ELF-1 (cell line): ENCODE measurements at regions not wholly inside any gene's neighbourhood (a gene's known extent, or its start where the extent isn't known, plus 50 kb on each side); places are given as distances from the start of the nearest gene placed in this dataset.

Source experiments
- DNase-seq: peaks from one replicate; pipeline ENCODE4 v3.0.0-alpha.2; 2016; ENCODE audit warnings: low read depth, low spot score

DNA sequence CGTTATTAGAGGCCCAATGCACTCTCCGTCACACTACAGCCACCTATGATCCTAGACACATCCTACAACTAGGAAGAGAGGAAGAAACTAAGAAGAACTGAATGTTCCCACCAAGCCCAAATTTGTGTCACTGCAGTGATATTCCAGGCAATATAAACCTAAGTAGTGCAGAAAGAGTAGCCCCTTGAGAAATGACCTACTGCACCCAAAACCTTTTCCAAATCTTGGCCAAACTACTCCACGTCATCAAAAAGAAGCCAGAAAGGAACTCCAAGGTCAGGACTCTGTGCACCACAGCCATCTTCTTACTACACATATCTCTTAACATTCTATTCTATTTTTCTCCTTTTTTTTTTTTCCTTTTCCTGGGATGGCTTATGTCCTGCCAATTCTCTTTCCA lies 60.2 kb downstream of the ADAMTS1 start:
- no peak for DNase-seq

DNA sequence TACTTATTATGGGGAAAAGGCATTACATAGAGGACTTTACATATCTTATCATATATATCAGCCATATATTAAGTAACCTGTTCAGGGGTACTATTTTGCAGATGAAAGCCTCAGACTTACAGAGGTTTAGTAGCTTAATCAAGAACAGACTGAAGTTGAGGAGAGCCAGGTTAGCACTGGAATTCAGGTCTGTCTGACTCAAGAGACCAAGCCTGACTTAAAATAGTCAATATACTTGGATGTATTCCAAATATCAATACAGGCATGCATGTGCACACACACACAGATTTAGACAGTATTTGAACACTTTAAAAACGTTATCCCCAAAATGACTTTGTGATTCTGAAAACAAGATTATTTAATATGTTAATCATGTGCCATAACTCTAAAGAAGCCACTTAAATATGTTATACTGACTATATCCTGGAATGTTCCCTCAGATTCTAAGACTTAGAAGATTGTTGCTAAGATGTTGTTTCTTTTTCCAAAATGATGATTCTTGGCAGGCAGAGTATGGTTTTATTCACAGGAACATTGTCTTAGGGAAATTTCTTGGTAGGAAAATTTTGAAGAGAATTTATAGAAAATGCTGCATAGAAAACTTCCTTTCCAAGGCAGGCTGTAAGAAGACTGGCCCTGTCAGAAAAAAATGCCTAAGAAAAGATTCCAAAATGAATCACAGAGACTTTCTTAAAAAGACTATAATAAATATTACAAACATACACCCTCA lies 61.6 kb downstream of the ADAMTS1 start:
- no peak for DNase-seq

- no peak for DNase-seq
Measured at GRCh38 chr21:26782747-26783146, 62.5 kb downstream of the ADAMTS1 start.

DNA sequence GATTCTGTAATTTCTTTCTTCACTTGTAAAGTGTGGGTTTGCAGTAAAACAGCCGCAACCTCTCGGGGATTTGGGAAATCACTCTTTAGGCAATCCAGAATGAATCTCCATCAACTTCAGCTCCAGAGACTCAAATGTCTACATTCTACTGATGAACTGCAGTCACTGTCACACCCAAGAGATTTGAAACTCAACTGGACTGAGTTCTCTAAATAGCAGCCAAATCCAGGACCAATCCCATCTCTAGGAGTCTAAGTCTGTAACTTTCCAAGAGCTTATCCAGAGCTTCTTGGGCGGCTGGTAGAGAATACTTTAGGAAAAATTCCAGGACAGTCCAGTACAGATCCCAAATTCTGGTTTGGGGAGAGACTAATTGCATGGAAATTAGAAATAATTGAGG lies 62.9 kb downstream of the ADAMTS1 start:
- DNase-seq = no peak

DNA sequence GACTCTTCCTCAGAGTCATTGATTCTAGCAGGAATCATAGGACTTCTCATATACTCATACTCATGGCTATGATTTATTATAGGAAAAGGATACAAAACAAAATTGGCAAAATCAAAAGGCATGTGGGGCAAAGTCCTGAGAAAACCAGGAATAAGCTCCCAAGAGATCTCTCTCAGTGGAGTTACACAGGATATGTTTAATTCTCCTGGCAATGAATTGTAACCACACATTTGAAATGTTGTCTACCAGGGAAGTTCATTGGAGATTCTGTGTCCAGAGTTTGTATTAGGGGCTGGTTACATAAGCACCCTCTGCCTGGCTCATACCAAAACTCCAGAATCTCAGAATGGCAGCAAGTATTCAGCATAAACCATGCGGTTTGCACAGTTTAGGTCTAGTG lies 63.9 kb downstream of the ADAMTS1 start:
- no peak for DNase-seq

DNA sequence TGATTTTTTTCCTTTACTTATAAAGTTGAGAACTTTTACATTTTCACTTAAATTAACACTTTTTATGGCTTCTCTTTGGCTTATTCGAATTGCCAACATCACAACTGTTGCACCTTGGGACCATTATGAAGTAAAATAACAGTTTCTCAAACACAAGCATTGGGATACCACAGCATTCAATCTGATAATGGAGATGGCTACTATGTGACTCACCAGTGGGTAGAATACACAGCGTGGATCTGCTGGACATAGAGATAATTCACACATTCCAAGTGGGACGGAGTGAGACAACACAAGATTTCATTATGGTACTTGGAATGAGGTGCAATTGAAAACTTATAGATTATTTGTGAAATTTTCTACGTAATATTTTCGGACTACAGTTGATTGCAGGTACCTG lies 68.0 kb downstream of the ADAMTS1 start:
- no peak for DNase-seq

DNA sequence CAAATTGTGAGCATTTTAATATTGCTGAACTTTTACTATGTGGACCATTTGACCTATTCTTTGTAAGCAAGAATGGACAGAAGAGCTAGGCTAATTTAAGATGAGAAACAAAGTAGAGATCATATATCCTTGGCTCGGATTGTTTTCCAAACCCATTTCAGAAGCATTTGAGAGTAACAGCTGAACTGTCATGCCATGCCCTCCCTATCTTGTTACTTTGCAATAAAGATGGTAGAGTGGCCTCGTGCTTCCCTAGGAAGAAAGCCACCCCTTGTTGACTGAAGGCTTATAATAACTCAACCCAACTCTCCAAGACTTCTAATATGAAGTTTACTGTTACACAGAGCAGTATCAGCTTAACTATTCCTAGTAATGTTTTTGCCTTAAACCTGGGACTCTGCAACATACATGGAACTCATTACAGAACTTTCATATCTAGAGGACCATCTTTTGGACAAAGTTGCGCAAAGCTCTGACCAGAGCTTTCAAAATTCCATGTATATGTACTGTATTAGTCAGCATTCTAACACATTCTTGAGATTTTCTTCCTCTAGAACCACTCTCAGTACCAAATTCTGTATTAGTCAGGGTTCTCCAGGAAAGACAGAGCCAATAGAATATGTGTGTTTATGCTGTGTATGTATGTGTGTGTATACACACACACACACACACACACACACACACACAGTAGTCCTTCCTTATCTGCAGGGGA lies 68.7 kb downstream of the ADAMTS1 start:
- no peak for DNase-seq

- DNase-seq = no peak
Measured at GRCh38 chr21:26773058-26773457, 72.2 kb downstream of the ADAMTS1 start.

DNA sequence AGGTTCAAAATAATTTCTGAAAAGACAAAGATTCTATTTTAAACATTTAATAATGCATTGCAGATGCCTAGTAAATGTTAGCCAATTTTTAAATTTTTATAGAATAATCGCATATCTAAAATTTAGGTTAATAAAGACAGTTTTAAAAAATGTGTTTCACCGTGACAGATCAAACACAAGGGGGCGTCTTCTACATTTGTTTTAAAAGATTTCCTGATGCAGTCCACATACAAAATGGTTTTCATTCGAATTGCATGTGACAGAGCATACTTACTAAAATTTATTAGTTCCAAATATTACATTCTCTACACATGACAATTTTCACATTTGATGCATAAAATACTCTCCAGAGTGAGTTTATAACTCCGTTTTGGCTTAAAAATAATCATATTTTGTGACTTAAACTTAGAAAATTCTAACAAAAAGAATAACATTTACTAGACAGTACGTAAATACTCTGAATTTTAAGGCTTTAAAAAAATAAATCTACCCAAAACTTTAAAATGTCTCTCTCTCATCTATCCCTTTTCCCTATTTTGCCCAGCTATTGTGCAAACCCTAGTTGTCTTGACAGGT lies 75.5 kb downstream of the ADAMTS1 start:
- DNase-seq = no peak

DNA sequence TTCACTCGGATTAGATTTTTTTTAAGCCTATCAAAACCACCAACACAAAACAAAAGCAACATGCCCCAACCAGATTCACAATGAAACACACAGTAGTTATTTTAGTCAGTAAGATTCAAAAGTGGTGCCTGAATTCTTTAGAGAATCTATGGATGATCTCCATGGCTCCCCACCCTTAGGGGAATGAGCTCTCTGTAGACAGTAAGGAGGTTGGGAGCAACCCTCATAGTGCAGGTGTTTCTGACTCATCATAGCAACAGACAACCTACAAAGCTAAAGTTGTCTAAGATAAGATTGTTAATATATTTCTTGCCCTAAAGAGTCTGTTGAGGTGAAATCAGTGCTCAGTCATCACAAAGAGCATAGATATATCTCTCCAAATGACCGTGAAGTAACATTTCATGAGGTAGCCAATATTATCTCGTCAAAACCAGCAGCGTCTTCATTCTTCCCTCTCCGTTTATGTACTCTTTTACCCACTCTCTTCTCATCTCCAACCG lies 78.3 kb downstream of the ADAMTS1 start:
- DNase-seq = no peak

GRCh38 chr21:26761174-26761915 lies 83.9 kb downstream of the ADAMTS1 start:
- DNase-seq = no peak

- no peak for DNase-seq
Measured at GRCh38 chr21:26759731-26760130, 85.5 kb downstream of the ADAMTS1 start.

GRCh38 chr21:26758083-26758880 lies 86.9 kb downstream of the ADAMTS1 start:
- no peak for DNase-seq

GRCh38 chr21:26756491-26757159 lies 88.6 kb downstream of the ADAMTS1 start:
- no peak for DNase-seq

DNA sequence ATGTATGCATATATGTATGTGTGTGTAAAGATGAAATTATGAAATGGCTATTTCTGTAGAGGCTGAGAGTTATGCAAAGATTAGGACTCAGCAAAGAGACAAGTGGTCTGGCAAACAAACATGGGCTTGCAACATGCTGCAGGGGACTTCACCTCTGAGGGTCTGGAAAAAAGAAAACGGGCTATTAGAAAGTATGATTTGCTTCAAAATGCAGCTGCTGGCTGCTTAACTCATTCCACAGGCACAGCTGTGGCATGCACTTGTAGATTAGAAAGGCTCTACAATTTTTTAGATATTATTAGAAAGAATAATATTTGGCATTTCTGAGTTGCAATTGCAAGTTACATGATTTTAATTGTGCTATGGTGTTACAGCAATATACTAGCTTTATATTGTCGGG lies 90.4 kb downstream of the ADAMTS1 start:
- DNase-seq = no peak

- no peak for DNase-seq
Measured at GRCh38 chr21:26753822-26754221, 91.4 kb downstream of the ADAMTS1 start.

DNA sequence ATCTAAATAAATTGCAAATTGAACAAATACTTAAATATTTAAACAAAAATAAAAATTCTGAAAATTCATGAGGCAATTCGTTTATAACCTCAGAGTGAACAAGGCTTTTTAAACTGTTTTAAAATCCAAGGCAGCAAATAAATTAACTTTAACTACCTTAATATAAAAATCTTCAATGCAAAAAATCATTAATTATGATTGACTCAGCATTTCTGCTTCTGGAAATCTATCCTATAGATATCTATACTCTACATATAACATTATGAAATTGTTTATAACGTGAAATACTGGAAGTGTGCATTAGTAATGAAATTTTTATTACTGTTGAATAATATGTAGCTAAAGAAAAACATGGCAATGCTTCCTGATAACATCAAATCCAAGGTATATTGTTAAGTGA lies 92.4 kb downstream of the ADAMTS1 start:
- DNase-seq = no peak

- DNase-seq = no peak
Measured at GRCh38 chr21:26751305-26751704, 93.9 kb downstream of the ADAMTS1 start.

DNA sequence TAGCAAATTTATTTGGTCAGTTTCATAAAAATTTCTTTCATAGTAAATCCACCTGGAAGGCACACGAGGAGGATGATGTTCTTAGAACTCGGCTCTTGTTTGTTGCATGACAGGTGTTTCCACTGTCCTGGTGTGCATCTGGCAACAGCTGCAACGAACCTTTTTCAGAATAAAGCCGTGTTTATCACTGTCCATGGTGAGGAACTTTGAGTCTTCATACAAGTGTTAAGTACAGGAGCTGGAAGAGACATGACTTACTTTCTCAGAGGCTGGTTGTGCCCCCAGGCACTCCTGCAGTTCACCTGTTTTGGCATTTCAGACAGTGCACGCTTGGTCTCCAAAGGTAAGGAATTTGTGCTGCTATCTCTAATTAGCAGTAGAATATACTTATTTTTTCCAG lies 97.1 kb downstream of the ADAMTS1 start:
- DNase-seq = no peak

GRCh38 chr21:26747216-26747615 lies 98.0 kb downstream of the ADAMTS1 start:
- peak; percentile 74 for DNase-seq

- no peak for DNase-seq
Measured at GRCh38 chr21:26743524-26743923, 101.7 kb downstream of the ADAMTS1 start.
